ENCODE measurements at regions not wholly inside any gene's neighbourhood (a gene's known extent, or its start where the extent isn't known, plus 50 kb on each side); places are given as distances from the start of the nearest gene placed in this dataset.

GRCh38 chr20:60400567-60400966, 442.3 kb downstream of the CDH26 start:
- no peak overlapping the region for H2BK120ac ChIP-seq (ENCODE audit: low read depth, low read length)
- peaks cover 0 to 4% of the 10 kb centered on the region in 2 donors for H3K9me3 ChIP-seq (replicated peaks in 1 of 2; ENCODE audit: control insufficient read depth in 2 of 2, insufficient read depth in 1 of 2, low read depth in 1 of 2, low read length in 2 of 2)
- no peak overlapping the region for H3K18ac ChIP-seq (ENCODE audit: low read length)
- H4K8ac ChIP-seq (ENCODE audit: low read depth, low read length) = no peak overlapping the region
- H3K4me2 ChIP-seq (ENCODE audit: insufficient read depth, low read length, poor library complexity, severe bottlenecking) = no peak overlapping the region
- H2BK5ac ChIP-seq (ENCODE audit: low read length) = no peak overlapping the region
- WGBS, 2 donors (ENCODE audit: extremely low coverage in 2 of 2, insufficient read length in 2 of 2, insufficient replicate concordance in 1 of 2) = no CpG with 5 or more reads among the region's 1 CpG
- no peak overlapping the region for H2AK5ac ChIP-seq (ENCODE audit: low read depth, low read length)
- no peak overlapping the region for H3K4me3 ChIP-seq (ENCODE audit: low read length in 2 of 2)
- H2AFZ ChIP-seq (ENCODE audit: low read length) = no peak overlapping the region
- DNase-seq (ENCODE audit: low spot score) = no peak
- no peak overlapping the region for H3K9ac ChIP-seq (ENCODE audit: low read depth, low read length, poor library complexity)
- no peaks in the 10 kb centered on the region for H3K4me1 ChIP-seq (ENCODE audit: control insufficient read depth in 2 of 2, insufficient read depth in 1 of 2, low read depth in 1 of 2, low read length in 2 of 2)
- H2BK12ac ChIP-seq (ENCODE audit: low read length) = no peak overlapping the region
- no peak overlapping the region for H2BK15ac ChIP-seq (ENCODE audit: low read length)
- H3K23ac ChIP-seq (ENCODE audit: low read depth, low read length, poor library complexity) = no peak overlapping the region
- no peaks in the 10 kb centered on the region for H3K27me3 ChIP-seq (ENCODE audit: control insufficient read depth in 3 of 3, insufficient read depth in 3 of 3, low read depth in 1 of 3, low read length in 3 of 3)
- no peaks in the 10 kb centered on the region for H3K36me3 ChIP-seq (replicated peaks in 1 of 2; ENCODE audit: control insufficient read depth in 2 of 2, insufficient read depth in 2 of 2, low read length in 2 of 2)
- no peak overlapping the region for H3K27ac ChIP-seq (replicated peaks; ENCODE audit: low read length)
- no peak overlapping the region for H3K14ac ChIP-seq (ENCODE audit: low read length)
- H3K4ac ChIP-seq (ENCODE audit: low read length) = no peak overlapping the region
- H3K79me1 ChIP-seq (ENCODE audit: low read depth, low read length) = no peaks in the 10 kb centered on the region
- H4K91ac ChIP-seq (ENCODE audit: low read depth, low read length, poor library complexity) = no peak overlapping the region

GRCh38 chr20:60402189-60403058, 444.2 kb downstream of the CDH26 start:
- Histone ChIP-seq H2BK120ac (ENCODE audit: low read depth, low read length) (no peak overlapping the region), H3K9ac (ENCODE audit: low read depth, low read length, poor library complexity) (no peak overlapping the region), H2AK5ac (ENCODE audit: low read depth, low read length) (no peak overlapping the region), H2BK15ac (ENCODE audit: low read length) (no peak overlapping the region), H3K79me1 (ENCODE audit: low read depth, low read length) (no peaks in the 10 kb centered on the region), H3K4me2 (ENCODE audit: insufficient read depth, low read length, poor library complexity, severe bottlenecking) (no peak overlapping the region), H2BK12ac (ENCODE audit: low read length) (no peak overlapping the region), H4K91ac (ENCODE audit: low read depth, low read length, poor library complexity) (no peak overlapping the region), H4K8ac (ENCODE audit: low read depth, low read length) (no peak overlapping the region), H3K27me3 (ENCODE audit: control insufficient read depth in 3 of 3, insufficient read depth in 3 of 3, low read depth in 1 of 3, low read length in 3 of 3) (no peaks in the 10 kb centered on the region), H3K18ac (ENCODE audit: low read length) (no peak overlapping the region), H2AFZ (ENCODE audit: low read length) (no peak overlapping the region), H3K4ac (ENCODE audit: low read length) (no peak overlapping the region), H2BK5ac (ENCODE audit: low read length) (no peak overlapping the region), H3K36me3 (replicated peaks in 1 of 2; ENCODE audit: control insufficient read depth in 2 of 2, insufficient read depth in 2 of 2, low read length in 2 of 2) (no peaks in the 10 kb centered on the region), H3K4me3 (ENCODE audit: low read length in 2 of 2) (no peak overlapping the region), H3K4me1 (ENCODE audit: control insufficient read depth in 2 of 2, insufficient read depth in 1 of 2, low read depth in 1 of 2, low read length in 2 of 2) (no peaks in the 10 kb centered on the region), H3K14ac (ENCODE audit: low read length) (no peak overlapping the region), H3K9me3 (replicated peaks in 1 of 2; ENCODE audit: control insufficient read depth in 2 of 2, insufficient read depth in 1 of 2, low read depth in 1 of 2, low read length in 2 of 2) (peaks cover 0 to 4% of the 10 kb centered on the region in 2 donors), H3K23ac (ENCODE audit: low read depth, low read length, poor library complexity) (no peak overlapping the region), H3K27ac (replicated peaks; ENCODE audit: low read length) (no peak overlapping the region)
- DNase-seq (ENCODE audit: low spot score) = no peak
- no CpG with 5 or more reads among the region's 8 CpGs for WGBS, 2 donors (ENCODE audit: extremely low coverage in 2 of 2, insufficient read length in 2 of 2, insufficient replicate concordance in 1 of 2)

- Histone ChIP-seq H2BK120ac (ENCODE audit: low read depth, low read length) (no peak overlapping the region), H4K8ac (ENCODE audit: low read depth, low read length) (no peak overlapping the region), H2BK15ac (ENCODE audit: low read length) (no peak overlapping the region), H3K4me2 (ENCODE audit: insufficient read depth, low read length, poor library complexity, severe bottlenecking) (no peak overlapping the region), H2AK5ac (ENCODE audit: low read depth, low read length) (no peak overlapping the region), H3K4me1 (ENCODE audit: control insufficient read depth in 2 of 2, insufficient read depth in 1 of 2, low read depth in 1 of 2, low read length in 2 of 2) (peaks cover 0 to 4% of the 10 kb centered on the region in 2 donors), H3K27me3 (ENCODE audit: control insufficient read depth in 3 of 3, insufficient read depth in 3 of 3, low read depth in 1 of 3, low read length in 3 of 3) (no peaks in the 10 kb centered on the region), H2AFZ (ENCODE audit: low read length) (no peak overlapping the region), H3K9me3 (replicated peaks in 1 of 2; ENCODE audit: control insufficient read depth in 2 of 2, insufficient read depth in 1 of 2, low read depth in 1 of 2, low read length in 2 of 2) (peaks cover 0 to 4% of the 10 kb centered on the region in 2 donors), H2BK12ac (ENCODE audit: low read length) (no peak overlapping the region), H2BK5ac (ENCODE audit: low read length) (no peak overlapping the region), H3K23ac (ENCODE audit: low read depth, low read length, poor library complexity) (no peak overlapping the region), H3K4ac (ENCODE audit: low read length) (no peak overlapping the region), H3K4me3 (ENCODE audit: low read length in 2 of 2) (no peak overlapping the region), H3K79me1 (ENCODE audit: low read depth, low read length) (no peaks in the 10 kb centered on the region), H3K27ac (replicated peaks; ENCODE audit: low read length) (no peak overlapping the region), H3K14ac (ENCODE audit: low read length) (no peak overlapping the region), H4K91ac (ENCODE audit: low read depth, low read length, poor library complexity) (no peak overlapping the region), H3K36me3 (replicated peaks in 1 of 2; ENCODE audit: control insufficient read depth in 2 of 2, insufficient read depth in 2 of 2, low read length in 2 of 2) (no peaks in the 10 kb centered on the region), H3K9ac (ENCODE audit: low read depth, low read length, poor library complexity) (no peak overlapping the region), H3K18ac (ENCODE audit: low read length) (peak overlapping the region; percentile 44)
- no CpG with 5 or more reads among the region's 8 CpGs for WGBS, 2 donors (ENCODE audit: extremely low coverage in 2 of 2, insufficient read length in 2 of 2, insufficient replicate concordance in 1 of 2)
- no peak for DNase-seq (ENCODE audit: low spot score)
Measured at GRCh38 chr20:60403105-60403741, 445.0 kb downstream of the CDH26 start.

DNA sequence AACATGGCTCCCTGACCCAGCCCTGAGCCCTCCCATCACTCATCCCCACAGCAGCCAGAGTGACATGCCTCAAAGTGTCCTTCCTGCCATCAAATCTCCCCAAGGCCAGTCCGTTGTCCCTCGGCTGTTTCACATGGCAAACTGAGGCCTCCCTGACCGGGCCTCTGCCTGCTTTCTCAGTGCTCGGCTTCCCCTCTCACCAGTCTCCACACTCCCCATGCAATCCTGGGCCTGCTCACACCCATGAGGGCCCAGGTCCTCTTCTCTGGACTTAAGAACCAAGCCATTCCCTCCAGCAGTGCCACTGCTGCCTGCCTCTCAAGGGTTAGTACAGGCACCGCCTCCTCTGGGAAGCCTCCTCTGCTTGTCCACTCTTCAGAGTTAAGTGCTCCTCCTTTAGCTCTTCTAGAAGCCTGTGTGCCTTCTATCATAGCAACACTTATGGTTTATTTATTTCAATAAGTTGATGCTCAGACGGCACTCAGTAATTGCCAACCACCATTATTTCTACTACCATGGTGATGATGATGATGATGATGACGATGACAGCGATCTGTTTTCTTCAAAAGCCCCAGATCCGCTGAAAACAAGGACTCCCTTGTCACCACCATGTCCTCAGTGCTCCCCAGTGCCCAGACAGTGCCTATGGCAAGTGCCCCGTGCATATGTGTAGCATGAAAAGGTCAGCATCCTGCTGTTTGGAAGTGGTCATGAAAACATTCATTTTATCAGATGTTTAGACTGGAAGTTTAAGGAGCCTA, 449.0 kb downstream of the CDH26 start:
- no peak overlapping the region for H2BK12ac ChIP-seq (ENCODE audit: low read length)
- H3K4me3 ChIP-seq (ENCODE audit: low read length in 2 of 2) = no peak overlapping the region
- peak overlapping the region; percentile 73 for H3K14ac ChIP-seq (ENCODE audit: low read length)
- H3K9ac ChIP-seq (ENCODE audit: low read depth, low read length, poor library complexity) = no peak overlapping the region
- H2BK15ac ChIP-seq (ENCODE audit: low read length) = peak overlapping the region; percentile 42
- no peak overlapping the region for H3K27ac ChIP-seq (replicated peaks; ENCODE audit: low read length)
- H3K36me3 ChIP-seq (replicated peaks in 1 of 2; ENCODE audit: control insufficient read depth in 2 of 2, insufficient read depth in 2 of 2, low read length in 2 of 2) = no peaks in the 10 kb centered on the region
- H3K79me1 ChIP-seq (ENCODE audit: low read depth, low read length) = no peaks in the 10 kb centered on the region
- peak overlapping the region; percentile 44 for H3K18ac ChIP-seq (ENCODE audit: low read length)
- no peak overlapping the region for H2BK120ac ChIP-seq (ENCODE audit: low read depth, low read length)
- no CpG with 5 or more reads among the region's 10 CpGs for WGBS, 2 donors (ENCODE audit: extremely low coverage in 2 of 2, insufficient read length in 2 of 2, insufficient replicate concordance in 1 of 2)
- H3K4ac ChIP-seq (ENCODE audit: low read length) = no peak overlapping the region
- peak overlapping the region; percentile 53 for H2AK5ac ChIP-seq (ENCODE audit: low read depth, low read length)
- no peaks in the 10 kb centered on the region for H3K27me3 ChIP-seq (ENCODE audit: control insufficient read depth in 3 of 3, insufficient read depth in 3 of 3, low read depth in 1 of 3, low read length in 3 of 3)
- H2AFZ ChIP-seq (ENCODE audit: low read length) = no peak overlapping the region
- no peak overlapping the region for H4K91ac ChIP-seq (ENCODE audit: low read depth, low read length, poor library complexity)
- DNase-seq (ENCODE audit: low spot score) = no peak
- no peaks in the 10 kb centered on the region for H3K9me3 ChIP-seq (replicated peaks in 1 of 2; ENCODE audit: control insufficient read depth in 2 of 2, insufficient read depth in 1 of 2, low read depth in 1 of 2, low read length in 2 of 2)
- peaks cover 0 to 4% of the 10 kb centered on the region in 2 donors for H3K4me1 ChIP-seq (ENCODE audit: control insufficient read depth in 2 of 2, insufficient read depth in 1 of 2, low read depth in 1 of 2, low read length in 2 of 2)
- no peak overlapping the region for H3K4me2 ChIP-seq (ENCODE audit: insufficient read depth, low read length, poor library complexity, severe bottlenecking)
- H4K8ac ChIP-seq (ENCODE audit: low read depth, low read length) = no peak overlapping the region
- peak overlapping the region; percentile 2 for H2BK5ac ChIP-seq (ENCODE audit: low read length)
- no peak overlapping the region for H3K23ac ChIP-seq (ENCODE audit: low read depth, low read length, poor library complexity)

Data from neuronal stem cell (in vitro differentiated cells).